Fibroblast of villous mesenchyme (primary cell): ENCODE measurements at regions not wholly inside any gene's neighbourhood (a gene's known extent, or its start where the extent isn't known, plus 50 kb on each side); places are given as distances from the start of the nearest gene placed in this dataset.

Source experiments
- DNase-seq: peaks from one replicate; pipeline ENCODE4 v3.0.0-alpha.2; 2010; ENCODE audit warnings: low read depth
- H3K4me3 ChIP-seq: 2 replicates; pipeline ENCODE4 v1.5.1; 2011; ENCODE audit warnings: low read depth, mild to moderate bottlenecking, low read length
- CTCF ChIP-seq: IDR thresholded peaks from 2 replicates; pipeline ENCODE4 v1.5.1; 2012; ENCODE audit warnings: low read depth, mild to moderate bottlenecking, low read length; ENCODE audit not compliant: insufficient read depth

DNA sequence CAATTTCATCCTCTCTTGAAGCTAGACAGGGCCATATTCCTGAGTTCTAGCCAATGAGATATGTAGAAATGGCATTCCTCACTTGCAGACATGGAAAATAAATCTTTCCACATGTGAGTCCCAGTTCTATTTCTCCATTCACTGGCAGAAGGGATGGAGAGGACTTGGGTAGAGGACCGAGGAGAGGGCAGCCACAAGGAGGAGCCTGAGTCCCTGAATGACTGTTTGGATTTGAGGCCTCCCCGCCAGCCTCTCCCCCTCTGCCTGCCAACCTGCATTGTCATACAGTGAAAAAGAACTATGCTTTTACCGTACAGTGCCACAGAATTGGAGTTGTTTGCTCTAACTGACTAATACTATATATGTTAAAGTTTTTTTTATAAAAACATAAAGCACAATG is 583.0 kb upstream of the WWC1 start:
- no peak for TF ChIP-seq CTCF
- no peak for DNase-seq
- H3K4me3 ChIP-seq, result no peak overlapping the region

GRCh38 chr5:167709625-167710024 is 581.8 kb upstream of the WWC1 start:
- no peak overlapping the region for H3K4me3 ChIP-seq
- TF ChIP-seq CTCF, result no peak
- no peak for DNase-seq

DNA sequence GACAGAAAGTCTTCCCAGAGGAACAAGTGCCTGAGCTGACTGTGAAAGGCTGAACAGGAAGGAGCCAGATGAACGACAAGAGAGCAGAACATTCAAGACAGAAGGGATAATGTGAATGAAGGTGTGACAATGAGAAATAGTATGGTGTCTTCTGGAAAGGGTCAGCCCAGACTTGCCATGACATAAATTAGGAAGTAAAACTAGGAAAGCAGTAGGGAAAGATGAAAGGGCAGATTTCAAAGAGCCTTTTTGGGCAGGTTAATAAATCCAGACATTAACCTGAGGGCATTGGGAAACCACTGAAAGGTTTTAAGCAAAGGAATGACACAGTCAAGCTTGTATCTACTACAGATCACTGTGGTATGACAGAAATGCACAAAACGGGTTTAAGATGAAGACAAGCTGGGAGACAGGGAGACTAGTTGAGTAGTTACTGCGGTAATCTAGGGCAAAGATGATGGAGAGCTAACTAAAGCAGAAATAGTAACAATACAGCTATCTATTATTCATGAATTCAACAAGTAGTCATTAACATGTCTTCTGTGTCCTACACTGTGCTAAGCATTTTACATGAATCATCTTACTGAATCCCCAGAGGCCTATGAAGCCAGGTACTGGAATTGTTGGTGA is 580.9 kb upstream of the WWC1 start:
- no peak for TF ChIP-seq CTCF
- no peak for DNase-seq

DNA sequence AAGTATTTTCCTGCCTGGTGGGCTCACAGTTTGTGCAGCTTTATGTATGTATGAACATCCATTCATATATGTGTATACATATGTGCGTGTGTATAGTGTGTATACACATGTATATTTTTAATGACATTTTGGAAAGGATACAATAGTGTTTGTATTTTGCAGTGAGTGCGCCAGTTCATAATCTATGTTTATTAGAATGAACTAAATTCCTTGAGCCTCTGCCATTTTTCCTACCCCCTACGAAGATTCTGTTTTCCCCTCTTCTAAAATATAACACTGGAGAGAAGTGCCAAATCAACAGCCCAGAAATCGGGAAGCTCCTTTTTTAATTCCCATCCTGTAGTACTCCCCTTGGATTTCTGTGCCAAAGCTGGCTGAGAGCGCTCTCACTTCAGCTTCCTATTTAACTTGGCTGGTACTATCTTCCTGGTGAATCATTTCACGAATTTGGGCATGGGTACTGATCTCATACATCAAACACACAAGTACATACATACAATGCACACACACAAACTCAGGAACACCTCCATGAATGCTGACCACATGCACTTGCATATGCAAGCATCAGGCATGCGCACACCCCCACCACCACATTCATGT is 578.4 kb upstream of the WWC1 start:
- TF ChIP-seq CTCF, result no peak
- DNase-seq, result no peak
- no peak overlapping the region for H3K4me3 ChIP-seq

More for the DNA sequence above, 580.9 kb upstream of the WWC1 start:
- H3K4me3 ChIP-seq, result no peak overlapping the region

- no peak for DNase-seq
- TF ChIP-seq CTCF, result no peak
Observed at GRCh38 chr5:167713896-167714295, 577.5 kb upstream of the WWC1 start.

GRCh38 chr5:167716126-167716775 is 575.2 kb upstream of the WWC1 start:
- TF ChIP-seq CTCF, result no peak
- H3K4me3 ChIP-seq, result no peak overlapping the region
- DNase-seq, result peak; percentile 60

More at GRCh38 chr5:167713896-167714295, 577.5 kb upstream of the WWC1 start:
- H3K4me3 ChIP-seq, result no peak overlapping the region
